HG02870 (cell line): ENCODE measurements at regions not wholly inside any gene's neighbourhood (a gene's known extent, or its start where the extent isn't known, plus 50 kb on each side); places are given as distances from the start of the nearest gene placed in this dataset.
"Not testable (repeated sequence)": the region's sequence is repeated elsewhere in the genome, so short reads cannot be mapped to it uniquely, and the experiment has no call there.

ENCODE experiments used
- ATAC-seq: cut with Tn5 transposase; IDR thresholded peaks from one replicate; pipeline ENCODE4 v1.9.1; 2021; ENCODE audit warnings: mild to moderate bottlenecking, moderate library complexity; ENCODE audit not compliant: unreplicated experiment

GRCh38 chr3:519026-519425 is 322.5 kb downstream of the CHL1 start:
- ATAC-seq: no peak

- ATAC-seq: no peak
Measured at GRCh38 chr3:522888-523287, 326.3 kb downstream of the CHL1 start.

- ATAC-seq: no peak
Measured at GRCh38 chr3:525415-525814, 328.9 kb downstream of the CHL1 start.

DNA sequence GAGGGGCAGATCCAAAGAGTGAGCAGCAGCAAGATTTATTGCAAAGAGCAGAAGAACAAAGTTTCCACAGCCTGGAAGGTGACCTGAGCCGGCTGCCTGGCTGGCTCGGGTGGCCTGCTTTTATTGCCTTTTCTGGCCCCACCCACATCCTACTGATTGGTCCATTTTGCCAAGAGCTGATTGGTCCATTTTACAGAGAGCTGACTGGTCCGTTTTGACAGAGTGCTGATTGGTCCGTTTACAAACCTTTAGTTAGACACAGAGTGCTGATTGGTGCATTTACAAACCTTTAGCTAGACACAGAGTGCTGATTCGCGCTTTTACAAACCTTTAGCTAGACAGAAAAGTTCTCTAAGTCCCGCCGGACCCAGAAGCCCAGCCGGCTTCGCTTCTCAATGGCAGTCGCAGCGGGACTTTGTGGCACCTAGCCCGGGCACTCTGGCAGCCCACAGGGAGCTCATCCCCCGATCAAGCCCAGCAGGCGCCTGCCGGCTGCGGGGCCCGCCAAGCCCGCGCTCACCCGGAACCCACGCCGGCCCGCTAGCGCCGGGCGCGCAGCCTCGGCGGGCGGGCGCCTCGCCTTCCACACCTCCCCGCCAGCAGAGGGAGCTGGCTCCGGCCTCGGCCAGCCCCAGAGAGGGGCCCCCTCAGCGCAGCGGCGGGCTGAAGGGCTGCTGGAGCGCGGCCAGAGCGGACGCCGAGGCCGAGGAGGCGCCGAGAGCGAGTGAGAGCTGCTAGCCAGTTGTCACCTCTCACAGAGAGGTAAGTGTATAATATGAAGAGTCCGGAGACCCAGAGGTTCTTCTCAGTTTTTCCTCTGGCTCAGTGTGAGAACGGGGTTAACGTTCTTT is 339.2 kb downstream of the CHL1 start:
- ATAC-seq: no peak

GRCh38 chr3:536417-536813 is 339.9 kb downstream of the CHL1 start:
- ATAC-seq: no peak

- no peak for ATAC-seq
Measured at GRCh38 chr3:541062-541801, 344.7 kb downstream of the CHL1 start.

DNA sequence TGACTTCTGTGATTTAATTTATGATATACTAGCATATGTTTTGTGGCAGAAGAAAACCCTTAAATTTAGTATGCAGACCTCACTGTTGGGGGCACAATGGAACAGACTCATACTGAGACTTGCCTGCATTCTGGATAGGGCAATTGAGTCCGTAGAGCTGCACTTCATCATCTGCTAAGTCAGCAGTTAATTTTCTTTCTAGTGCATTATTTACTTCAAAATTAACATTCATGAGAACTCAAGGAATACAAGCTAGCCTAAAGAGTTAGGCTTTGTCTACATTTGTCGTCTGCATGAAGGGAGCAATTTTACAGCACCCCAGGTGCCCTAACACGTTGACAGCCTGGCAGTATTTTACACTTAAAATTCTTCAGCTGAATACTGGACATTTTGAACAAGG is 345.5 kb downstream of the CHL1 start:
- no peak for ATAC-seq

- ATAC-seq: no peak
Measured at GRCh38 chr3:549636-550035, 353.1 kb downstream of the CHL1 start.

GRCh38 chr3:550471-550870 is 353.9 kb downstream of the CHL1 start:
- ATAC-seq: no peak

GRCh38 chr3:557972-558371 is 361.4 kb downstream of the CHL1 start:
- ATAC-seq: peak; percentile 97

GRCh38 chr3:567488-568185 is 371.1 kb downstream of the CHL1 start:
- no peak for ATAC-seq

DNA sequence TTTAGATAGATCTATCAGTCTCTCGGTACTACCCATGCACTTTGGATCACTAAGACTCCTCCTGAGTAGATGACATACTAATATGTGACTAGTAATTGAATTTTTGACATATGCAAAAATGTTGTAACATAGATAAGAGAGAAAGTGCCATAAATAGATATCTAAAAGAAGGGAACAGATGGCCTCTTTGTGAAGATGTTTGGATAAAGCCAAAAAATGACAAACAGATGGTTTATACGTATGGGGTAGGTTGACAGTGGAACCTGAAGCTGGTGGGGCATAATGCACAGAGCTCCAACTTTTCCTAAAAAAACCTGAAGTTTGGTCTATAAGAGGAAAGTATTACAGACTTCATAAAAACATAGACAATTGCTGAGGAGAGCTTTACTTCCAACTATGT is 383.0 kb downstream of the CHL1 start:
- not testable (repeated sequence) for ATAC-seq

GRCh38 chr3:589066-589465 is 392.5 kb downstream of the CHL1 start:
- not testable (repeated sequence) for ATAC-seq

GRCh38 chr3:597304-597703 is 400.7 kb downstream of the CHL1 start:
- ATAC-seq: not testable (repeated sequence)

GRCh38 chr3:597746-598145 is 401.2 kb downstream of the CHL1 start:
- ATAC-seq: not testable (repeated sequence)

DNA sequence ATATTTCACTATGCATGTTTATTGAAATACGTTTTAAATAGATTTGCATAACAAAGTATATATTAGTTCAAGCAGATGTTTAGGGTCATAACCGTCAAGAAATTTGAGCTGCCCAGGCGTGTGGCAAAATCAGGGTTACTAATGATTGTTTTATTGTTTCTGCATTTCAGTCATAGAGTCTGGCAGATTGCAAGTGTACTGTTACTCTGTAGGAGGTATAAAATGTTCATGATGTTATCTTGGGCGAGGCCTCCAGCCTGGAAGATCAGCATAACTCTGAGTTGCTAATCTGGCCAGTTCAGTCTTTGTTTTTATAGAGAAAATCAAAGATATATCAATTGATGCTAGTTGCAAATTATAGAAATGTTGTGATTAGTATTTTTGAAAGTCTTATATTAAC is 410.9 kb downstream of the CHL1 start:
- ATAC-seq: not testable (repeated sequence)

DNA sequence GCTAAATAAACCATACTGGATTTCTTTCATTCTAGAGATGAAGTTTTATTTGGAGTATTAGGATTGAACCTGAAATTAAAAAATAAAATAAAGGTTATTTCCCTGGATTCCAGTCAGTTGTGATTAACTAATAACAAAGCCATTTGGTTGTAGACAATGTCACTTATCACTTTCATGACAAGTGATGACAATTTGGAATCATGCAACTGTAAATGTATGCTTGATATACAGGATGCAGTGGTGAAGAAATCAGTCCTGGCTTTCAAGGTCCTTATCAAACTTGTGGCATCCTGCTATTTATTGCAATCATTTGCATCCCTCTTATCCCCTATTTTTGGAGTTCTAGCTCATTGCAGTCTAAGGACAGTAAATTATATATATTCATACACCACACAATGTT is 425.2 kb downstream of the CHL1 start:
- no peak for ATAC-seq

DNA sequence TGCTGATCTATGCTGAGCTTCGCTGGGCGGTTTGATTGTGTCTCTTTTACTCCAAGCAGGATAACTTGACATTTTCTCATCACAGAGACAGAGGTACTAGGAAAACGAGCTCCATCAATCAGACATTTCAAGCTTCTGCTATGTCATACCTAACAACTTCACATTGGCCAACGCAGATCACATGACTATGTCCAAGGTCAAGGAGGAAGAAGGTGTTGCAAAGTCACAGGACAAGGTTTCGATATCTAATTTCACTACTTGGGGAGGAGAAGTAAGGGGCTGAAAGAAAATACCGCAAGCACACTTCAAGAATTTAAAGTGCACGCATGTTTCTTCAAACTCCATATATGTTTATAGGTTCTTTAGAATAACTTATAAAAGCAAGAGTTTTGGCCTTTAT is 425.8 kb downstream of the CHL1 start:
- no peak for ATAC-seq

DNA sequence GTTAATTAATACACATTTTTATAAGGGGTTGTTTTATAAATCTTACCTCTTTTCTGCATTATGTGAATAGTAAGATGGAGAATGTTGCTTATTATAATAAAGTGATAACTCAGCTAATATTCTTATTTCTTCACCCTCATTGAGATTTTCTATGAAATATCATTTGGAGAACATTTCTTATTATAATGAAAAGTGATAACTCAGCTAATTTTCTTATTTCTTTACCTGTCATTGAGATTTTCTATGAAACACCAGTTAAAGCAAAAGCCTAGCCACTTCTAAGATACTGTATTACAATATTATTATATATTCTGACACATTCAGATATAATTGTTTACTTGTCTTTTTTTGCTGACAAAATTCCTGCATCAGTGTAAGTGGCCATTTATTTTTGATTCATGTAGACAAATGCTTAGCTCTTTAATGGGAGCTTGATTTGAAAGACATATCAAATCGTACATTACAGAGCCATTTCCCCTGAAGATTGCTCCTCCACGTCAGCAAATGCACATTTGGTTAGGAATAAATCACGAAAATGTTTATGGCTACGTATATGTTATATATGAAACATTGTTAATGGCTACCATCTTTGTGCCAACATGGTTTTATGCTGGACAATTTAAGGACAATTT is 427.5 kb downstream of the CHL1 start:
- no peak for ATAC-seq

DNA sequence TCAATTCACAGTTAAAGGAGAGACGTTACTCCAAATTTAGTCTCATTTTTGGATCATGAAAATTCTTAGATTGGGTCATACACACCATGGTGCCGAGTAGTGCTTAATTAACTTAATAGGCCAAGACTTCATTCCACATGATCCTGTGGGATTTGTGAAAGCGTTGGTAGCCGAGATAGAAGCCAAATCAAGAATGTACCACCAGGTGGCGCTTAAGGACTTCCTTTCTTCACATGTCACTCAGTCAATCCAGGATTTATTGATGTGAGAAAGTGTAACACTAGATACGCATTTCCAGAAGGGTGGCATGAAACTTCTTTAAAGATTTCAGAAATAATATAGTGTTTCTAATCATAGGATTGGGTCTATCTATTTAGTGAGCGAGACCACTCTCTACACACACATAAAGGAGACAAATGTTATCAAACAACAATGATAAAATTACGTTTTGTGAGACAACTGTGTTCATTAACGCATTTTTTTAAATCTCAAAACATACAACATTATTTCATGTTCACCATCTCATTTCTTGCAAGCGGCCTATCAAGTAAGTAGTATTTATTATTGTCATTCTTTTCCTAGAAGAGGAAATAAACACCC is 436.1 kb downstream of the CHL1 start:
- ATAC-seq: peak; percentile 84

DNA sequence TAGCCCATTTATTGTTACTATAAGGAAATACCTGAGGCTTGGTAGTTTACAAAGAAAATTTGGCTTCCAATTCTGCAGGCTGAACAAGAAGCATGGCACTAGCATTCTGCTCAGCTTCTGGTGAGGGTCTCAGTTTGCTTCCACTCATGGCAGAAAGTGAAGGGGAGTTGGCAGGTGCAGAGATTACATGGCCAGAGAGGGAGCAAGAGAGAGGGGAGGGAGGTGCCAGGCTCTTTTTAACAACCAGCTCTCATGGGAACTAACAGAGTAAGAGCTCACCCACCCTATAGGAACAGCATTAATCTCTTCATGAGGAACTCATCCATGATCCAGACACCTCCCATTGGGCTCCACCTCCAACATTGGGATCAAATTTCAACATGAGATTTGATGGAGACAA is 437.9 kb downstream of the CHL1 start:
- ATAC-seq: no peak
